GM23248 (cell line): ENCODE measurements at regions not wholly inside any gene's neighbourhood (a gene's known extent, or its start where the extent isn't known, plus 50 kb on each side); places are given as distances from the start of the nearest gene placed in this dataset.

Experiments used
- EZH2 ChIP-seq: fragments of 200-600 bp; sonication (generic); IDR thresholded peaks from 2 replicates; pipeline ENCODE4 v1.6.1; 2018; ENCODE audit warnings: antibody characterized with exemption, mild to moderate bottlenecking; ENCODE audit not compliant: insufficient read depth, poor library complexity, severe bottlenecking
- EZH2phosphoT487 ChIP-seq: fragments of 200-600 bp; sonication (generic); IDR thresholded peaks from 2 replicates; pipeline ENCODE4 v1.6.1; 2018; ENCODE audit warnings: antibody characterized with exemption, moderate library complexity, mild to moderate bottlenecking, low read depth; ENCODE audit not compliant: insufficient read depth

DNA sequence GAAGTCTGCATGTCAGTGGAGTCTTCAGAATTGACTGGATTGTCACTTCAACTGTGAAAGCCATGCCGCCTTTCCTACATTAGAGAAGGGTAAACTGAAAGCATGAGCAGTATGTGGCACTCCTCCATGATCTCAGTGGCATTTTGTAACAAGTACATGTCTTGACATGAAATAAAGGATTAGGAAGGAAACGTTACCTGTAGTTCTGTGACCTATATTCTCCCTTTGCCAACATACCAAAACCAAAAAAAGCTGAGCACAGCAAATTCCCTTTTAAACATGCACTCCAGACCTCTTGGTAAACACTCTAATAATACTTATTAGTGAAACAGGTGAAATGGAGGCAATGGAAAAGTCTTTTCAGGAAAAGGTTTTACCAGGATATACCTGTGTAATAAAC lies 344.2 kb downstream of the GRIA2 start:
- TF ChIP-seq EZH2 (no peak), EZH2phosphoT487 (no peak)
